ENCODE measurements at regions not wholly inside any gene's neighbourhood (a gene's known extent, or its start where the extent isn't known, plus 50 kb on each side); places are given as distances from the start of the nearest gene placed in this dataset.

GRCh38 chr10:33579996-33580395, 245.5 kb upstream of the NRP1 start:
- TF ChIP-seq POLR2A (IDR thresholded peaks at IDR 0.05) (no peak), POLR2AphosphoS5 (IDR thresholded peaks at IDR 0.05) (no peak), EP300 (IDR thresholded peaks at IDR 0.05; ENCODE audit: low read depth) (no peak)
- TF ChIP-seq, protein P1, sequence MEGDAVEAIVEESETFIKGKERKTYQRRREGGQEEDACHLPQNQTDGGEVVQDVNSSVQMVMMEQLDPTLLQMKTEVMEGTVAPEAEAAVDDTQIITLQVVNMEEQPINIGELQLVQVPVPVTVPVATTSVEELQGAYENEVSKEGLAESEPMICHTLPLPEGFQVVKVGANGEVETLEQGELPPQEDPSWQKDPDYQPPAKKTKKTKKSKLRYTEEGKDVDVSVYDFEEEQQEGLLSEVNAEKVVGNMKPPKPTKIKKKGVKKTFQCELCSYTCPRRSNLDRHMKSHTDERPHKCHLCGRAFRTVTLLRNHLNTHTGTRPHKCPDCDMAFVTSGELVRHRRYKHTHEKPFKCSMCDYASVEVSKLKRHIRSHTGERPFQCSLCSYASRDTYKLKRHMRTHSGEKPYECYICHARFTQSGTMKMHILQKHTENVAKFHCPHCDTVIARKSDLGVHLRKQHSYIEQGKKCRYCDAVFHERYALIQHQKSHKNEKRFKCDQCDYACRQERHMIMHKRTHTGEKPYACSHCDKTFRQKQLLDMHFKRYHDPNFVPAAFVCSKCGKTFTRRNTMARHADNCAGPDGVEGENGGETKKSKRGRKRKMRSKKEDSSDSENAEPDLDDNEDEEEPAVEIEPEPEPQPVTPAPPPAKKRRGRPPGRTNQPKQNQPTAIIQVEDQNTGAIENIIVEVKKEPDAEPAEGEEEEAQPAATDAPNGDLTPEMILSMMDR (IDR thresholded peaks at IDR 0.05), result no peak
